ENCODE measurements at regions not wholly inside any gene's neighbourhood (a gene's known extent, or its start where the extent isn't known, plus 50 kb on each side); places are given as distances from the start of the nearest gene placed in this dataset.

DNA sequence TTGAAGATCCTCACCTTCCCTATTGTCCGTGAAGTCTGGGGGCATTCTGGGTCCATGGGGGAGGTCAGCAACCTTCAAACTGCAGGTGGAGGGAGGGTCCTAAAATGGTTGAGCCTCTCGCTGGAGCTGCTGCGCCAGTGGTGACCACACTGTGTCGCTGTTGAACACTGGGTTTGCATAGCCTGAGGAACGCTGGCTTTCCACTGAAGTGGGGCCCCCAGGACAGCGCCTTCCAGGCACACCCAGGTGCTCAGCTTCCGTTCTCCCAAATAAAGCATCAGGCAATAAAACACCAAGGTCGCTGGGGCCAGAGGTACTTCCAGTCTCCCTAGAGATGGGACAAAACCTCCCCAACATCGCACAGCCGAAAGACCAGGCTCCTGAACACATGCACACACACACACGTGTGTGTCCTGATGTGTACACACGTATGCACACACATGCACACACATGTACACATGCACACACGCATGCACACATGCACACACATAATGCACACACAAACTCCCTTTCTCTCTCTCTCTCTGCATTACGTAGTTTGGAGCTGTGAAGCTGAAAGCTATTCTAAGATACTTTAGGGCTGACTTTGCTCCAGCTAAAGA, 120.6 kb downstream of the IRF8 start:
- peak; percentile 9 for DNase-seq

DNA sequence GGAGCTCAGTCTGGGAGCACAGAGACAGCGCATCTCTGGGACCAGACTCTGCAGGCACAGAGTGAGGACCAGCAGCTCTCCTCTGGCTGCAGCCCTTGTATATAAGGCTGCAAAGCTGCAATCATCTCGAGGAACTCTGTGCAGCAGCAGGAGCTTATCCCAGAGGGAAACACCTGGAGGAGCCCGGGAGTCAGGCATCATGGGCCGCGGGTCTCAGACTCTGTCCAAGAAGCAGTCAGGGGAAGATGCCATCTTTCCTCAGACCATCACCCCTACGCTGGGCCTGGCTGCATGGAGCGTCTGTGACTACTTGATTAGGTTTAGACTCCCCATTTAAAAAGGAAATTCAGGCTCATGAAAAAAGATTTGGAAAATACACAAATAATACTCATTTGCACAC, 122.0 kb downstream of the IRF8 start:
- no peak for DNase-seq

- DNase-seq, result no peak
Observed at GRCh38 chr16:86022381-86022960, 123.5 kb downstream of the IRF8 start.

GRCh38 chr16:86024210-86024609, 125.2 kb downstream of the IRF8 start:
- no peak for DNase-seq

DNA sequence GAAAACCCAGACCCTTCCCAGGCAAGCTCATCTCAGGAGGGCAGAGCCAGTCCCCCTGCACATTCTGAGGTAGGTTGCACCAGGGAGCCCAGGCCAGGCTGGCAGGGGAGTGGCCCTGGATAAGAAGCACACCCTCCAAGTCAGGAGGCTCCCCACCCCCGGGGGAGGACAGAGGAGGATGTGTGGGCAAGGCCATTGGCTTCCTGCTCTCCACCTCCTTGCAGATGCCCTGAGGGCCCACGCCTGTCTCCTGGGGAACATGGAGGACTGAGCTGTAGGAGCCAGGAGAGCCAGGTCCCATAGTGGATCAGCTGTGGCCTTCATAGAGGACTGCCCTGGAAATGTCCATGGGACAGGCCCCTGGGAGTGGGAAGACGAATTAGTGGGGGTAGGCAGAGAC, 126.7 kb downstream of the IRF8 start:
- no peak for DNase-seq

- no peak for DNase-seq
Observed at GRCh38 chr16:86026171-86026910, 127.4 kb downstream of the IRF8 start.

GRCh38 chr16:86026916-86027315, 128.0 kb downstream of the IRF8 start:
- DNase-seq, result no peak

DNA sequence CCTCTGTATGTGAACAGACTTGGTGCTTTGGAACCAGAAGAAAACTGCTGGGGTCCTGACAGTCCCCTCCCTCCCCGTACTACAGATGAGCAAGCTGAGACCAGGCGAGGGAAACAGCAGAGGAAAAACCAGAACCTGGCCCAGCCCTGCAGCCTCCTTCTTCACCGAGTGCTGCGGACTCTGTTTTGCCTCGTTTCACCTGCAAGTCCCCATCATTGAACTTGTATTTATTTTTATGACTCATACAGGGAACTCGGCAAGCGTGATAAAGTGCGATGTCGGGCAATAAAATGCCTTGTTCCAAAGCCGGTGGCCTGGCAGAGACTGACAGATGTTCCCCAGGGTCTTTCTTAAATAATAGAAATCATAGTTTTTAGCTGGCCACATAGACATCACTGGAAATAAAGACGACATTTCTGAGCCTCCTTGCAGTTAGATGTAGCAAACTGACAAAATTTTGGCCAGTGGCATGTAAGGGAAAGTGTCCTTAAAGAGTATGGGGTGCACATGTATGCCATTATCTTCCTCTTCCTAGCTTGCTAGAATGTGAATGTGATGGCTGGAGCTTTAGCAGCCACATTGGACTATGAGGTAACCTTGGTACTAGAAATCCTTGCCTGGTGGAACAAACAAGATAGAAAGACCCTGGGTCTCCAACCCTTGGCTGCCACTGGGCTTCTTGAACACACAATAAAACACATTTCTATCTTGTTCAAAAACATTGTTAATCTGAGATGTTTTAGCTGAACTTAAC, 128.6 kb downstream of the IRF8 start:
- peak; percentile 23 for DNase-seq

- DNase-seq, result no peak
Observed at GRCh38 chr16:86029131-86029741, 130.3 kb downstream of the IRF8 start.

DNA sequence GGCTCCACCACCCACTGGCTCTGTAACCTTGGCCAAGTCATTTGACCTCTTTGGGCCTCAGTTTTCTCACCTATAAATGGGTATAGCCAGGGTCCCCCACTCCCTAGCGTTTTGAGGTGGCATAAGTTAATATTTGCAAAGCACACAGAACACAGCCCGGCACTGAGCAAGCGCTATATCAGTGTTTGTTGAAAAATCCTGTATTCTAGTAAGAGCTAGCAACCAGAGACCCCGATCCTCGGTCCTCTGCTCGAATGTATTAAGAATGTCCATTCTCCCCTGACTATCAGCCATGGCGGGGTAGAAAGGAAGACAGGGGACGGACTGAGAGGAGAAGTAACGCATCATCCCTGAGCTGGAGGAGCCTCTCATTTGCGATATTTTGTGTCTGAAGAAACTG, 131.2 kb downstream of the IRF8 start:
- DNase-seq, result no peak

GRCh38 chr16:86031141-86031678, 132.2 kb downstream of the IRF8 start:
- DNase-seq, result no peak

DNA sequence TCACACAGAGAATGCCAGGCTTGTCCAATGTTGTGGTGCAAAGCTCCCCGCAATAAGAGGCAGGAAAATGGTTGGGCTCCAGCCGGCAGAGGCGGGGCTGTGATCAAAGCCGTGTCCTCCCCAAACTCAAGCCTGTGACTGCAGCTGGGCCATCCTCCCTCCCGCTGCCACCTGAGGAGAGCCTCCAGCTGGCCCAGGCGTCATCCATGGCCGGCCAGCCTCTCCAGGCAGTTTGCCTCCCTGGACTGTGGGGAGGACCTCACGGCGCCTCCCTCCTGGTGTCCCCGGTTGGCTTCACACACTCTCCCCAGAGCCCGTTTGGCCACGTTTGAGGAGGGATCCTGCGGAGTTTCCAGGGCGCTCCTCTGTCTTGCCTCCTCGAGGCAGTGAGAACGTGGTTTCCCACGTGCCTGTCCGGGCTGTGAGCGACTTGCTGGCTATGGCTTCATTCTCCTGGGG, 134.1 kb downstream of the IRF8 start:
- no peak for DNase-seq

- DNase-seq, result no peak
Observed at GRCh38 chr16:86033971-86034370, 135.0 kb downstream of the IRF8 start.

DNA sequence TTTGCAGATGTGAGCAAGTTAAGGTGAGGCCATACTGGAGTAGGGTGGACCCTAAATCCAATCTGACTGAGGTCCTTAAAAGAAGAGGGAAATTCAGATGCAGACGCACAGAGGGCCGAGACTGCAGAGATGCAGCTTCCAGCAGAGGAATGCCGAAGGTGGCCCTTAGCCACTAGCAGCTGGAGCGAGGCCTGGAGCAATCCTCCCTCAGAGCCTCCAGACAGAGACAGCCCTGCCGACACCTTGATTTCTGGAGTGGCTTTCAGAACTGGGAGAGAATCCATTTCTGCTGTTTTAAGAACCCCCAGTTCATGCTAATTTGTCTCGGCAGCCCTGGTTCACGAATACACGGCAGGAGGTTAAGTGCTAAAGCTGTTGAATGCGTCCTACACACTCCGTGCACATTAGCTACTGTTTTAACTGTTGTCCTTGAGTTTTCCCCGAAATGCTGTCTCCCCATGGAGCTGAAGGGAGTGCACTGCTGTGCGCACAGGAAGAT, 135.5 kb downstream of the IRF8 start:
- DNase-seq, result no peak

- DNase-seq, result no peak
Observed at GRCh38 chr16:86035906-86036305, 136.9 kb downstream of the IRF8 start.

GRCh38 chr16:86037999-86038925, 139.3 kb downstream of the IRF8 start:
- no peak for DNase-seq

GRCh38 chr16:86038926-86039310, 140.0 kb downstream of the IRF8 start:
- DNase-seq, result no peak

- no peak for DNase-seq
Observed at GRCh38 chr16:86039606-86040005, 140.6 kb downstream of the IRF8 start.

DNA sequence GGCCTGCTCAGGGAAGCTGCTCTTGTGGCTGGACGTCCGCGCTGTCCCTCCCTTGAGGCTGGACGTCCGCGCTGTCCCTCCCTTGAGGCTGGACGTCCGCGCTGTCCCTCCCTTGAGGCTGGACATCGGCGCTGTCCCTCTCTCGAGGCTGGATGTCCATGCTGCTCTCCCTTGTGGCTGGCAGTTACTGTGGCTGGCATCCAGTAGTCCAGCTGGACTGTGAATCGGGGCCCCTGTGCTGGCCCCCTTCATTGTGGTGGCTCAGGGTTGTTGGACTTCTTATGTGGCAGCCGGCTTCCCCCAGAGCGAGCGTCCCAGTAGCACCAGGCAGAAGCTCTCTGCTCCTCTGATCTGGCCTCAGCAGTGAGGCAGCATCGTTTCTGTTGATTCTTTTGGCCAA, 141.5 kb downstream of the IRF8 start:
- no peak for DNase-seq

- no peak for DNase-seq
Observed at GRCh38 chr16:86041215-86041614, 142.3 kb downstream of the IRF8 start.

DNA sequence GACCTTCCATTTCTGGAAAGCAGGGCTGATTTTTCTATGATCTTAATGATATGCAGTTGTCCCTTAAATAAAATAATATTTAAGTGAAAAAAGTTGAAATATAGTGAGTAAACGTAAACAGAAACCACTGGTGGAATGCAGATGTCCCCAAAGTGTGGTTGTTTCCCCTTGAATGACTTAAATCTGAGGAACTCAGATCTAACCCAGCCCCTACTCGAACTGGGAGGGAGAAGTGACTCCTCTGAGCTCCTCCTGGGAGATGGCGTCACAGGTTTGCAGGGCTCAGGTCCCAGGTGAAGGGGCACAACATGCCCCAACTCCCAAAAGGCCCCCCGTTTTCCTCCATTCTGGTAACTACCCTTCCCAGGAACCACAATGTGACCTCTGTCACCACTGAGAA, 142.8 kb downstream of the IRF8 start:
- DNase-seq, result no peak

GRCh38 chr16:86042393-86042792, 143.4 kb downstream of the IRF8 start:
- DNase-seq, result no peak

Measured in DMS53 (cell line).